Neural crest cell (in vitro differentiated cells): ENCODE measurements at regions not wholly inside any gene's neighbourhood (a gene's known extent, or its start where the extent isn't known, plus 50 kb on each side); places are given as distances from the start of the nearest gene placed in this dataset.

Experiments
- DNase-seq: peaks from one replicate; pipeline ENCODE4 v3.0.0; 2021; ENCODE audit warnings: low read depth, mixed read lengths, low spot score
- H3K27ac Mint-ChIP-seq: one replicate; pipeline ENCODE4 v1.8.0; 2021; ENCODE audit warnings: mild to moderate bottlenecking, mixed read lengths; ENCODE audit not compliant: unreplicated experiment
- H3K27me3 Mint-ChIP-seq: 2 replicates; pipeline ENCODE4 v1.8.0; 2021; ENCODE audit warnings: low read depth, mild to moderate bottlenecking, mixed read lengths
- H3K36me3 Mint-ChIP-seq: 2 replicates; pipeline ENCODE4 v1.8.0; 2021; ENCODE audit warnings: low read depth, mild to moderate bottlenecking, mixed read lengths
- H3K4me1 Mint-ChIP-seq: 2 replicates; pipeline ENCODE4 v1.8.0; 2021; ENCODE audit warnings: mixed read lengths
- H3K4me3 Mint-ChIP-seq: one replicate; pipeline ENCODE4 v1.8.0; 2021; ENCODE audit warnings: mild to moderate bottlenecking, mixed read lengths
- H3K9me3 Mint-ChIP-seq: 2 replicates; pipeline ENCODE4 v1.8.0; 2021; ENCODE audit warnings: mixed read lengths
- TF ChIP-seq, protein P1 (sequence below): fragments of 200-600 bp; sonication (generic); conservative IDR thresholded peaks from 2 replicates; pipeline ENCODE4 v1.5.0; 2021; ENCODE audit warnings: antibody characterized with exemption, mild to moderate bottlenecking

DNA sequence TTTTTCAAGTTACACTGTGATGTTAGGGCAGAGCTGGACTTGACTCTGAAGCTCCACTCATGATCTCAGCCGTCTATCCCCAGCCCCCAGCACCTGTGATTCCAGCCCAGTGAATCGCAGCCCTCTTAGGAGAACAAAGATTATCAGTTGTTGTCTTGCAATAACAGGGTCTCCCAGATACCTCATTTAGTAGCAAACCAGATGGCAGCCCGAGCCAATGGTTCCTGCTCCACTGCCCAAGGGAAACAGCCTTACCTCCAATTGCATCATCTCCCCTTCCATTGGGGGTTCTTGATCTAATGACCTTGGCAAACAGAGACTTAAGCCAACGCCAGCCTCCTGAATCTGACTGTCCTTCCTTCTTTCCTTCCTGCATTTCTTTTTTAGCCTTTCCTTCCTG lies 371.2 kb downstream of the BCL11B start:
- H3K36me3 Mint-ChIP-seq: no peaks in the 10 kb centered on the region
- peaks cover 5% of the 10 kb centered on the region for H3K4me1 Mint-ChIP-seq
- peaks cover 14% of the 10 kb centered on the region for H3K27me3 Mint-ChIP-seq
- TF ChIP-seq, protein P1, sequence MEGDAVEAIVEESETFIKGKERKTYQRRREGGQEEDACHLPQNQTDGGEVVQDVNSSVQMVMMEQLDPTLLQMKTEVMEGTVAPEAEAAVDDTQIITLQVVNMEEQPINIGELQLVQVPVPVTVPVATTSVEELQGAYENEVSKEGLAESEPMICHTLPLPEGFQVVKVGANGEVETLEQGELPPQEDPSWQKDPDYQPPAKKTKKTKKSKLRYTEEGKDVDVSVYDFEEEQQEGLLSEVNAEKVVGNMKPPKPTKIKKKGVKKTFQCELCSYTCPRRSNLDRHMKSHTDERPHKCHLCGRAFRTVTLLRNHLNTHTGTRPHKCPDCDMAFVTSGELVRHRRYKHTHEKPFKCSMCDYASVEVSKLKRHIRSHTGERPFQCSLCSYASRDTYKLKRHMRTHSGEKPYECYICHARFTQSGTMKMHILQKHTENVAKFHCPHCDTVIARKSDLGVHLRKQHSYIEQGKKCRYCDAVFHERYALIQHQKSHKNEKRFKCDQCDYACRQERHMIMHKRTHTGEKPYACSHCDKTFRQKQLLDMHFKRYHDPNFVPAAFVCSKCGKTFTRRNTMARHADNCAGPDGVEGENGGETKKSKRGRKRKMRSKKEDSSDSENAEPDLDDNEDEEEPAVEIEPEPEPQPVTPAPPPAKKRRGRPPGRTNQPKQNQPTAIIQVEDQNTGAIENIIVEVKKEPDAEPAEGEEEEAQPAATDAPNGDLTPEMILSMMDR: no peak
- no peak overlapping the region for H3K27ac Mint-ChIP-seq
- peaks cover 3% of the 10 kb centered on the region for H3K9me3 Mint-ChIP-seq
- no peak for DNase-seq
- no peak overlapping the region for H3K4me3 Mint-ChIP-seq

DNA sequence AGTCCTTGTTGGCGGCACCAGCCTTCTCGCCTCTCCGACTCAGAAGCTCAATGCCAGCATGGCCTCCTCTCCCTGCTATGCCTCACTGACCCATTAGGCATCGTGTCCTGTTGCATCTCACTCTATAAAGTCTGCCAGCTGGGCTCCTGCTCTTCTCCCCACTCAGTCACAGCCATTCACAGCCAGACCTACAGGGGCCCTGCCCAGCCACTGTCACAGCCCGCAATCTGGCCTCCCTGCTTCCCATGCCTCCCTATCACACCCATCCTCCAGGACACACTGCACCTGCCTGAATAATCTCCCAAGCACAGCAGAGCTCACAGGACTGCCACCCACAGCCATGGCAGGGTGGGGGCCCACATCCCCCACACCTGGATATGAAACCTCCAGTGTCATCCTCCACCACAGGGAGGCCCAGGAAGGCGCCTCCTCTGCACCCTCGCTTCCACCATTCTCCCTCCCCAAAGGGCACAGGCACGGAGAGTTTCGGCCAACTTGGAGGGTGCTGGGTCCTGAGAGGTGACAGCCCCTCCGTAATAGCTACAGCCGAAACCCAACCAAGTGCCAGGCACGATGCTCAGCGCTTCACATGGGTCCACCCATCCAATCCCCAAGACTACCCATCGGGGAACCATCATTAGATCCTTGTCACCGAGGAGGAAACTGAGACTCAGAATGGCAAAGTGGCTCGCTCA lies 370.3 kb downstream of the BCL11B start:
- Mint-ChIP-seq H3K4me1 (peaks cover 14% of the 10 kb centered on the region), H3K27ac (peak overlapping the region; percentile 47), H3K4me3 (no peak overlapping the region), H3K9me3 (peaks cover 3% of the 10 kb centered on the region), H3K27me3 (peaks cover 15% of the 10 kb centered on the region), H3K36me3 (no peaks in the 10 kb centered on the region)
- TF ChIP-seq, protein P1: no peak
- DNase-seq: no peak

DNA sequence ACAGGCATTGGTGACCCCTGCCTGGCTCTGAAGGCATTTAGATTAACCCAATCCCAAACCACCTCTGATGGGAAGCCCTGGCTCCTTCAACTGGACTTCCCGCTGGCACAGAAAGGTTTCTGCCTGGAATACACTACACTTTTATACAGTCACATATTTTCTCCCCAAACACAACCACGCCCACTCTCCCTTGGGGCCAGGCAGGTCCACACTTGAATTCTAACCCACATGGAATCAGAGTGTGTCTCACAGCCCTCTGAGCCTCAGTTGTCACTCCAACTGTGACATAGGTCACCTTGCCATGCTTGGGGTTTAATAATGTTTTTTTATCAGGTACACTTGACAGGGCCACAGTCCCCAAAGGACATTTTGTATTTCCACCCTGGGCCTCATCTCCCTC lies 368.6 kb downstream of the BCL11B start:
- Mint-ChIP-seq H3K4me3 (no peak overlapping the region), H3K4me1 (peaks cover 25% of the 10 kb centered on the region), H3K27ac (no peak overlapping the region), H3K36me3 (no peaks in the 10 kb centered on the region), H3K27me3 (peaks cover 22% of the 10 kb centered on the region), H3K9me3 (no peaks in the 10 kb centered on the region)
- TF ChIP-seq, protein P1: no peak
- no peak for DNase-seq

DNA sequence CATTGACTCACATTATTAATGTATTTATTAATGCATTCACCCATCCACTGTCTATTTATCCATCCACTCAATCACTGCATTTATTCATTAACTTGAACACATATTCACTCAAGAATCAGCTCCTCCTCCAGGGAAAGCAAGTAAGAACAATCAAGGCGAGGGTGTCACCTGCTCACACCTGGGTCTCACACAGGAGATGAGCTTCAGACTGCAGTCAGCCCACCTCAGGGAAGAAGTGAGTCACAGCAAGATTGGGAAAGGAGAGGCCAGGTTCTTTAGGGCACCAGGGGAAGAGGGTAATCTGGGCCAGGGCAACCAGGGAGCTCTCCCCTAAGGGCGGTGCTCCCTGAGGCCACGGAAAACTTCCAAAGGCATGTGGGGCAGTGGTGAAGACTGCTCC lies 367.3 kb downstream of the BCL11B start:
- TF ChIP-seq, protein P1: no peak
- DNase-seq: no peak
- H3K27ac Mint-ChIP-seq: no peak overlapping the region
- H3K4me3 Mint-ChIP-seq: no peak overlapping the region
- H3K36me3 Mint-ChIP-seq: no peaks in the 10 kb centered on the region
- H3K4me1 Mint-ChIP-seq: peaks cover 25% of the 10 kb centered on the region
- no peaks in the 10 kb centered on the region for H3K9me3 Mint-ChIP-seq
- H3K27me3 Mint-ChIP-seq: peaks cover 22% of the 10 kb centered on the region

DNA sequence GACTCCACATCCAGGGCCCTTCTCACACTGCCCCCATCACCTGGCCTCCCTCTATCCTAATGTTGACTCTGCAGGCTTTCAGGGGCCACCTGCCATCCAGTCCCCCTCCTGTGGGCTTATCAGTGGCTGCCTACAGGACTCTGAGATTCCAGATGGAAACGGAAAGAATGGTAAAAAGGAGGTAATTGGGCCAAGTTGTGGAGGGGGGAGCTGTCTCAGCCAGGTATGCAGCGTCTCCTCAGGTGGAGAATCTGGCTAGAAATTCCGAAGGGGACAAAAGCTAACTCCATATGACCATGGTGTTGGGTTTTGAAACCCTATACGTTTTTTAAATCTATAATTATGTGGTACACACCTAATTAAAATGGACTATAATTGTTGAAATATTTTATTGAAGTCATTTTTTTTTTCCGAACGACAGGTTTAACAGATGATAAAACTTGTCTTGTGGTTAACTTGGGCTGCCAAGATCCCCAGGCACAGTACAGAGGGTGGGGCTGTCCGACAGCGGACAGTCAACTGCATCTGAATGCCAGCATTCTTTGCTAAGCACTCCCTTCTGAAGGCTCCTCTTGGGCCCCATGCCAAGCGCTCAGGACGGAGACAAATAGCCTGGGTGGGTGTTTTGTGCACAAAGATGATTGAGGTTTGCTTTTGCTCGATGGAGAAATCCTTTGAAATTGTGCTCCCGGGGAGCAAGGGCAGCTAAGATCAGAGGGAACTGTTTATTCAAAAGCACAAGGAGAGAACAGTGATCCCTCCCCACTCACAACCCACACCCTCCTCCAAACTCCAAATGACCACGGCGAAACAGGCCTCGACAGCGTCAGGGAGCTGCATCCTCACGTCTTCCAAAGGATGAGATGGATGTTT lies 365.6 kb downstream of the BCL11B start:
- no peak overlapping the region for H3K4me3 Mint-ChIP-seq
- TF ChIP-seq, protein P1: no peak
- no peak overlapping the region for H3K27ac Mint-ChIP-seq
- DNase-seq: no peak
- H3K9me3 Mint-ChIP-seq: no peaks in the 10 kb centered on the region
- peaks cover 29% of the 10 kb centered on the region for H3K27me3 Mint-ChIP-seq
- H3K4me1 Mint-ChIP-seq: peaks cover 31% of the 10 kb centered on the region
- H3K36me3 Mint-ChIP-seq: no peaks in the 10 kb centered on the region
